Neural cell (in vitro differentiated cells): ENCODE measurements at regions not wholly inside any gene's neighbourhood (a gene's known extent, or its start where the extent isn't known, plus 50 kb on each side); places are given as distances from the start of the nearest gene placed in this dataset.

Source experiments
- H2AFZ ChIP-seq: fragments of 200-600, 300-800 bp; sonication (generic), shearing (Covaris generic); 2 replicates; pipeline ENCODE4 v1.6.0; 2014; ENCODE audit warnings: low read depth, mild to moderate bottlenecking, antibody characterized with exemption, low read length, moderate library complexity
- H3F3A ChIP-seq: fragments of 200-600 bp; shearing (Covaris generic); 2 replicates; pipeline ENCODE4 v1.6.1; 2016; ENCODE audit warnings: mild to moderate bottlenecking, moderate library complexity, mixed read lengths, antibody characterized with exemption, low read length; ENCODE audit not compliant: insufficient read depth, poor library complexity, severe bottlenecking
- H3K27ac ChIP-seq: fragments of 200-600, 300-800 bp; sonication (generic), shearing (Covaris generic); 2 replicates; pipeline ENCODE4 v1.5.1; 2014; ENCODE audit warnings: mild to moderate bottlenecking, low read length, moderate library complexity
- H3K27me3 ChIP-seq: fragments of 300-800, 200-600 bp; sonication (generic), shearing (Covaris generic); 2 replicates; pipeline ENCODE4 v1.6.0; 2014; ENCODE audit warnings: mild to moderate bottlenecking, low read depth, low read length, moderate library complexity; ENCODE audit not compliant: insufficient read depth
- H3K36me3 ChIP-seq: fragments of 300-800, 200-600 bp; sonication (generic), shearing (Covaris generic); 2 replicates; pipeline ENCODE4 v1.5.1; 2014; ENCODE audit warnings: mild to moderate bottlenecking, antibody characterized with exemption, low read length, moderate library complexity; ENCODE audit not compliant: insufficient read depth
- H3K4me2 ChIP-seq: fragments of 300-800, 200-600 bp; sonication (generic), shearing (Covaris generic); 2 replicates; pipeline ENCODE4 v1.6.0; 2014; ENCODE audit warnings: mild to moderate bottlenecking, low read length
- H3K4me3 ChIP-seq: fragments of 300-800, 200-600 bp; sonication (generic), shearing (Covaris generic); 2 replicates; pipeline ENCODE4 v1.5.1; 2014; ENCODE audit warnings: mild to moderate bottlenecking, low read length, moderate library complexity
- H3K79me2 ChIP-seq: fragments of 200-600 bp; shearing (Covaris generic); replicated peaks from 2 replicates; pipeline ENCODE4 v1.6.0; 2014; ENCODE audit warnings: mild to moderate bottlenecking, low read length, moderate library complexity; ENCODE audit not compliant: insufficient read depth
- H3K9ac ChIP-seq: fragments of 300-800, 200-600 bp; sonication (generic), shearing (Covaris generic); 2 replicates; pipeline ENCODE4 v1.6.1; 2016; ENCODE audit warnings: mild to moderate bottlenecking, low read length, mixed read lengths
- H3K9me2 ChIP-seq: fragments of 200-600 bp; shearing (Covaris generic); 2 replicates; pipeline ENCODE4 v1.6.1; 2016; ENCODE audit warnings: mild to moderate bottlenecking, low read length, mixed read lengths; ENCODE audit not compliant: insufficient read depth
- H3K9me3 ChIP-seq: fragments of 200-600, 300-800 bp; sonication (generic), shearing (Covaris generic); 2 replicates; pipeline ENCODE4 v1.6.1; 2016; ENCODE audit warnings: mild to moderate bottlenecking, mixed run types, low read length, moderate library complexity, mixed read lengths
- H4K20me1 ChIP-seq: fragments of 200-600 bp; shearing (Covaris generic); 2 replicates; pipeline ENCODE4 v1.6.1; 2016; ENCODE audit warnings: mild to moderate bottlenecking, mixed run types; ENCODE audit not compliant: insufficient read depth
- EP300 ChIP-seq: fragments of 450-650 bp; conservative IDR thresholded peaks from 2 replicates; pipeline ENCODE4 v1.6.1; 2014; ENCODE audit warnings: antibody characterized with exemption, mild to moderate bottlenecking, moderate library complexity; ENCODE audit not compliant: poor library complexity, severe bottlenecking
- EZH2 ChIP-seq: fragments of 200-600, 300-800 bp; shearing (Covaris generic), sonication (generic); IDR thresholded peaks from 2 replicates; pipeline ENCODE4 v1.6.1; 2014; ENCODE audit warnings: antibody characterized with exemption, low read length, borderline replicate concordance, mild to moderate bottlenecking; ENCODE audit not compliant: insufficient read depth, poor library complexity, severe bottlenecking
- MXI1 ChIP-seq: fragments of 450-650 bp; conservative IDR thresholded peaks from 2 replicates; pipeline ENCODE4 v1.6.1; 2014; ENCODE audit warnings: antibody characterized with exemption, mild to moderate bottlenecking; ENCODE audit not compliant: poor library complexity, severe bottlenecking
- POLR2AphosphoS5 ChIP-seq: IDR thresholded peaks from 2 replicates; pipeline ENCODE4 v1.6.1; 2012
- RAD21 ChIP-seq: fragments of 450-650 bp; conservative IDR thresholded peaks from 2 replicates; pipeline ENCODE4 v1.6.1; 2014; ENCODE audit warnings: antibody characterized with exemption, mild to moderate bottlenecking, moderate library complexity
- SMC3 ChIP-seq: fragments of 450-650 bp; conservative IDR thresholded peaks from 2 replicates; pipeline ENCODE4 v1.6.1; 2014; ENCODE audit warnings: antibody characterized with exemption, mild to moderate bottlenecking, moderate library complexity; ENCODE audit not compliant: poor library complexity
- TAF1 ChIP-seq: IDR thresholded peaks from 2 replicates; pipeline ENCODE4 v1.6.1; 2012; ENCODE audit warnings: low read depth
- TF ChIP-seq, protein P1 (sequence below): IDR thresholded peaks from 2 replicates; pipeline ENCODE4 v1.6.1; 2012; ENCODE audit warnings: borderline replicate concordance
- TF ChIP-seq, protein P2 (sequence below): fragments of 450-650 bp; IDR thresholded peaks from 2 replicates; pipeline ENCODE4 v1.5.1; 2014; ENCODE audit warnings: antibody characterized with exemption, mild to moderate bottlenecking, moderate library complexity; ENCODE audit not compliant: poor library complexity, severe bottlenecking

DNA sequence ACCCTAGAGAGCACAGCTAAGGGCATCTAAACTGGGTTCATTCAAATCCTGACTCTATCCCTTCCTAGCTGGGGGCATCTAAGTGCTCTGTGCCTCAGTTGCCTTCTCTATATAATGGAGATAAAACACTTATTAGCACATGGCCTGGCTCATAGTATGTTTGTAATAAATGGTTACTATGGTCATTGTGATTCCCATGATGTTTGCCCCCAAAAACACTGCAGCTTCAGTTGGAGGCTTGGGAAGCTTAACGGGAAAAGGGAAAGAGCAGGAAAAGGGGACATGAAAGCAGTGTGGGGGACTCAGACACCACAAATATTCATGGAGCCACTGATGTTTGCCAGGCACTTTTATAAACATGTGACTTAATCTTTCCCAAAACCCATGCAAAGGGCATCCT lies 118.1 kb downstream of the INHBB start:
- Histone ChIP-seq H3K27ac (no peak overlapping the region), H3K4me3 (no peak overlapping the region), H3K9me3 (no peaks in the 10 kb centered on the region), H3K9ac (no peak overlapping the region), H4K20me1 (no peaks in the 10 kb centered on the region), H3K36me3 (no peaks in the 10 kb centered on the region), H3F3A (no peaks in the 10 kb centered on the region), H3K4me2 (no peak overlapping the region), H3K79me2 (no peaks in the 10 kb centered on the region), H2AFZ (no peak overlapping the region), H3K9me2 (no peaks in the 10 kb centered on the region), H3K27me3 (peaks cover 18% of the 10 kb centered on the region)
- TF ChIP-seq, protein P1, sequence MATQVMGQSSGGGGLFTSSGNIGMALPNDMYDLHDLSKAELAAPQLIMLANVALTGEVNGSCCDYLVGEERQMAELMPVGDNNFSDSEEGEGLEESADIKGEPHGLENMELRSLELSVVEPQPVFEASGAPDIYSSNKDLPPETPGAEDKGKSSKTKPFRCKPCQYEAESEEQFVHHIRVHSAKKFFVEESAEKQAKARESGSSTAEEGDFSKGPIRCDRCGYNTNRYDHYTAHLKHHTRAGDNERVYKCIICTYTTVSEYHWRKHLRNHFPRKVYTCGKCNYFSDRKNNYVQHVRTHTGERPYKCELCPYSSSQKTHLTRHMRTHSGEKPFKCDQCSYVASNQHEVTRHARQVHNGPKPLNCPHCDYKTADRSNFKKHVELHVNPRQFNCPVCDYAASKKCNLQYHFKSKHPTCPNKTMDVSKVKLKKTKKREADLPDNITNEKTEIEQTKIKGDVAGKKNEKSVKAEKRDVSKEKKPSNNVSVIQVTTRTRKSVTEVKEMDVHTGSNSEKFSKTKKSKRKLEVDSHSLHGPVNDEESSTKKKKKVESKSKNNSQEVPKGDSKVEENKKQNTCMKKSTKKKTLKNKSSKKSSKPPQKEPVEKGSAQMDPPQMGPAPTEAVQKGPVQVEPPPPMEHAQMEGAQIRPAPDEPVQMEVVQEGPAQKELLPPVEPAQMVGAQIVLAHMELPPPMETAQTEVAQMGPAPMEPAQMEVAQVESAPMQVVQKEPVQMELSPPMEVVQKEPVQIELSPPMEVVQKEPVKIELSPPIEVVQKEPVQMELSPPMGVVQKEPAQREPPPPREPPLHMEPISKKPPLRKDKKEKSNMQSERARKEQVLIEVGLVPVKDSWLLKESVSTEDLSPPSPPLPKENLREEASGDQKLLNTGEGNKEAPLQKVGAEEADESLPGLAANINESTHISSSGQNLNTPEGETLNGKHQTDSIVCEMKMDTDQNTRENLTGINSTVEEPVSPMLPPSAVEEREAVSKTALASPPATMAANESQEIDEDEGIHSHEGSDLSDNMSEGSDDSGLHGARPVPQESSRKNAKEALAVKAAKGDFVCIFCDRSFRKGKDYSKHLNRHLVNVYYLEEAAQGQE, result no peak
- TF ChIP-seq EP300, result no peak
- TF ChIP-seq, protein P2, sequence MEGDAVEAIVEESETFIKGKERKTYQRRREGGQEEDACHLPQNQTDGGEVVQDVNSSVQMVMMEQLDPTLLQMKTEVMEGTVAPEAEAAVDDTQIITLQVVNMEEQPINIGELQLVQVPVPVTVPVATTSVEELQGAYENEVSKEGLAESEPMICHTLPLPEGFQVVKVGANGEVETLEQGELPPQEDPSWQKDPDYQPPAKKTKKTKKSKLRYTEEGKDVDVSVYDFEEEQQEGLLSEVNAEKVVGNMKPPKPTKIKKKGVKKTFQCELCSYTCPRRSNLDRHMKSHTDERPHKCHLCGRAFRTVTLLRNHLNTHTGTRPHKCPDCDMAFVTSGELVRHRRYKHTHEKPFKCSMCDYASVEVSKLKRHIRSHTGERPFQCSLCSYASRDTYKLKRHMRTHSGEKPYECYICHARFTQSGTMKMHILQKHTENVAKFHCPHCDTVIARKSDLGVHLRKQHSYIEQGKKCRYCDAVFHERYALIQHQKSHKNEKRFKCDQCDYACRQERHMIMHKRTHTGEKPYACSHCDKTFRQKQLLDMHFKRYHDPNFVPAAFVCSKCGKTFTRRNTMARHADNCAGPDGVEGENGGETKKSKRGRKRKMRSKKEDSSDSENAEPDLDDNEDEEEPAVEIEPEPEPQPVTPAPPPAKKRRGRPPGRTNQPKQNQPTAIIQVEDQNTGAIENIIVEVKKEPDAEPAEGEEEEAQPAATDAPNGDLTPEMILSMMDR, result no peak
- TF ChIP-seq EZH2, result no peak
- no peak for TF ChIP-seq MXI1
- TF ChIP-seq POLR2AphosphoS5, result no peak
- no peak for TF ChIP-seq RAD21
- no peak for TF ChIP-seq TAF1
- no peak for TF ChIP-seq SMC3

DNA sequence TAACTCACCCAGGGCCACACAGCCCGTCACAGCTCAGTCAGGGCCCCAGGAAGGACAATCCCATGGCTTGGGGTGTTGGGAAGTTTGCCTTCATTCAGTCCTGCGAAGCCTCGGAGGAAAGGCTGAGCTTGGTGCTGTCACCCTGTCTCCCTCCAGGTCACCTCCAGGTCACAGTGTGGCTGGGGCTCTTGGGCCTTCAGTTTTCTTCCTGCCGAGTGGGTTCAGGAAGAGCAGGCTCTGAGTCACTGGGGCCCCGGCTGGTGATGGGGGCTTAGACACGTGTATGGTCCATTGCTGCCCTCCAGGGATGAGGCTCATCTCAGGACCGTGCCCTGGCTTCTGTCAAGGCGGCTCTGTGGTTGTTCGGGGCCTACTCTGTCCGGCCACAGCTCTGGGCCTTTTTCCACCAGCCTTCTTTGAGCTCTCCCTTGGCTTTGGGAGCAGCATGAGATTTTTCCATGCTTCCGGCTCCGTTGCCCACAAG lies 118.6 kb downstream of the INHBB start:
- Histone ChIP-seq H4K20me1 (no peaks in the 10 kb centered on the region), H3K9me2 (no peaks in the 10 kb centered on the region), H3K36me3 (no peaks in the 10 kb centered on the region), H3K9ac (no peak overlapping the region), H3K27ac (no peak overlapping the region), H3K79me2 (no peaks in the 10 kb centered on the region), H2AFZ (no peak overlapping the region), H3K27me3 (peaks cover 18% of the 10 kb centered on the region), H3K4me2 (no peak overlapping the region), H3F3A (no peaks in the 10 kb centered on the region), H3K9me3 (no peaks in the 10 kb centered on the region), H3K4me3 (no peak overlapping the region)
- no peak for TF ChIP-seq MXI1
- no peak for TF ChIP-seq TAF1
- TF ChIP-seq, protein P1, result no peak
- no peak for TF ChIP-seq SMC3
- TF ChIP-seq EP300, result no peak
- TF ChIP-seq, protein P2, result no peak
